ENCODE measurements at regions not wholly inside any gene's neighbourhood (a gene's known extent, or its start where the extent isn't known, plus 50 kb on each side); places are given as distances from the start of the nearest gene placed in this dataset.

DNA sequence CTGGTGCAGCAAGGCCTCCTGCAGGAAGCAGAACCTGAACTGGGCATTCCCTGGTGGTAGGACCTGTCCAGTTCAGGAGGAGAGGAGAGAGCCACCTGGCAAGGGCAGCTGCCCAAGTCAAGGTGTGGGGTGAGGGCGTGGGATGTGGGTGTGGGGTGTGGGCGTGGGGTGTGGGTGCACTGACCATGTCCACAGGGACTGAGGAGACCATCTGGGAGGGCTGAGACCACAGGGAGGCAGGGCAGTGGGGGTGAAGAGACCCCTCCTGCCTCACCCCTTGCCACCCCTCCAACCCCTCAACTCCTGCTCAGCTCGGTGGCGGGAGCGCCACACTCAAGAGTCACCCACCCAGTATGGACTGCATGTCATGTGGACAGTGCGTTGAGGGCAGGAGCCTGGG lies 117.9 kb downstream of the CPZ start:
- ChIA-PET CTCF (ENCODE audit: partially characterized antibody) (interaction anchor here (1.4 to 1.9 kb wide), 2 partner anchors 10 to 176 kb away, joined by 4 read pairs; no protein-coding TSS in a partner anchor), POLR2A (ENCODE audit: partially characterized antibody) (no interaction called here)
- H3K36me3 ChIP-seq (ENCODE audit: control insufficient read depth in 2 of 4, insufficient read depth in 4 of 4, low read length in 3 of 4): no peaks in the 10 kb centered on the region
- H2AFZ ChIP-seq (ENCODE audit: low read length): no peak overlapping the region
- no peaks in the 10 kb centered on the region for H3K79me1 ChIP-seq (ENCODE audit: low read depth, low read length)
- H4K8ac ChIP-seq (ENCODE audit: extremely low read depth, insufficient read depth, low read length): no peak overlapping the region
- FAIRE-seq (no peak), DNase-seq (ENCODE audit: low read depth in 1 of 2, low spot score in 2 of 2) (peak in 1 of 2 experiments; percentile 36)
- H3K4me1 ChIP-seq (replicated peaks in 1 of 4; ENCODE audit: control insufficient read depth in 3 of 4, insufficient read depth in 4 of 4, low read length in 3 of 4): peaks cover 0 to 6% (median 2%) of the 10 kb centered on the region in 4 experiments; a peak in 5 of 7 replicates
- no peak overlapping the region for H2BK20ac ChIP-seq (ENCODE audit: low read length)
- H4K20me1 ChIP-seq (replicated peaks in 1 of 2; ENCODE audit: control insufficient read depth in 1 of 2, insufficient read depth in 2 of 2, low read length in 2 of 2): no peaks in the 10 kb centered on the region
- no peak overlapping the region for H4K91ac ChIP-seq (replicated peaks; ENCODE audit: insufficient read length, low read length)
- no peak overlapping the region for H3K27ac ChIP-seq (ENCODE audit: low read depth, low read length)
- no peak overlapping the region for H3K23ac ChIP-seq (ENCODE audit: insufficient read length)
- H3K9ac ChIP-seq (replicated peaks in 1 of 4; ENCODE audit: extremely low read depth in 1 of 4, low read depth in 3 of 4, low read length in 3 of 4): no peak overlapping the region
- no peak overlapping the region for H3K14ac ChIP-seq (ENCODE audit: insufficient read length)
- H3K56ac ChIP-seq (replicated peaks; ENCODE audit: insufficient read length, low read depth, low read length): no peak overlapping the region
- no peak overlapping the region for H4K5ac ChIP-seq (ENCODE audit: insufficient read length, low read depth, low read length)
- H2BK15ac ChIP-seq (ENCODE audit: low read length): no peak overlapping the region
- H2BK12ac ChIP-seq (ENCODE audit: low read depth, low read length): no peak overlapping the region
- H3K4me3 ChIP-seq (ENCODE audit: extremely low read depth in 1 of 4, insufficient read depth in 2 of 4, low read depth in 3 of 4, low read length in 4 of 4): no peak overlapping the region
- WGBS, 2 experiments (ENCODE audit: extremely low coverage in 1 of 2, insufficient coverage in 1 of 2, insufficient read length in 1 of 2, insufficient replicate concordance in 2 of 2, low coverage in 1 of 2, low lambda C conversion rate in 2 of 2, missing lambda C conversion rate in 1 of 2): 97% methylated on average over 5 of the region's 6 CpGs; no CpG with 5 or more reads in 1 of the 2 experiments
- H3K4ac ChIP-seq (replicated peaks; ENCODE audit: insufficient read length, low read depth, low read length): no peak overlapping the region
- H2BK120ac ChIP-seq (replicated peaks; ENCODE audit: low read depth, low read length): no peak overlapping the region
- no peak overlapping the region for H2BK5ac ChIP-seq (ENCODE audit: low read depth, low read length)
- H3K9me3 ChIP-seq (ENCODE audit: insufficient read depth in 2 of 2, low read depth in 1 of 2, low read length in 1 of 2): peaks cover 0 to 10% of the 10 kb centered on the region in 2 experiments; a peak in 2 of 4 replicates
- H2AK5ac ChIP-seq (ENCODE audit: low read depth, low read length): no peak overlapping the region
- no peaks in the 10 kb centered on the region for H3K27me3 ChIP-seq (replicated peaks in 1 of 4; ENCODE audit: control insufficient read depth in 3 of 4, extremely low read depth in 1 of 4, insufficient read depth in 3 of 4, low read length in 3 of 4)
- H3K4me2 ChIP-seq (ENCODE audit: insufficient read depth in 1 of 2, low read depth in 2 of 2, low read length in 2 of 2): no peak overlapping the region
- H3K79me2 ChIP-seq (ENCODE audit: control insufficient read depth in 1 of 2, insufficient read depth in 2 of 2, low read length in 2 of 2): no peaks in the 10 kb centered on the region
- no peak overlapping the region for H3K18ac ChIP-seq (ENCODE audit: extremely low read depth, low read length)
- no peaks in the 10 kb centered on the region for H3K23me2 ChIP-seq (ENCODE audit: low read depth, low read length)
- TF ChIP-seq, protein P1, sequence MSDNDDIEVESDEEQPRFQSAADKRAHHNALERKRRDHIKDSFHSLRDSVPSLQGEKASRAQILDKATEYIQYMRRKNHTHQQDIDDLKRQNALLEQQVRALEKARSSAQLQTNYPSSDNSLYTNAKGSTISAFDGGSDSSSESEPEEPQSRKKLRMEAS (IDR thresholded peaks at IDR 0.05): no peak
- TF ChIP-seq KDM4A (IDR thresholded peaks at IDR 0.05; ENCODE audit: low read depth, low read length, severe bottlenecking) (no peak), JUN (IDR thresholded peaks at IDR 0.05; ENCODE audit: low read depth, low read length) (no peak), CEBPB (IDR thresholded peaks at IDR 0.05; ENCODE audit: low read depth, low read length) (no peak), ZNF274 (IDR thresholded peaks at IDR 0.05; ENCODE audit: borderline replicate concordance, extremely low read depth, low read length) (no peak), TAF1 (IDR thresholded peaks at IDR 0.05; ENCODE audit: low read depth, low read length) (no peak), SIN3A (conservative IDR thresholded peaks at IDR 0.05 in 1 of 2, IDR thresholded peaks at IDR 0.05 in 1 of 2; ENCODE audit: low read depth in 1 of 2, low read length in 2 of 2) (no peak), TBP (IDR thresholded peaks at IDR 0.05; ENCODE audit: low read depth, low read length) (no peak), SP4 (IDR thresholded peaks at IDR 0.05; ENCODE audit: low read length) (no peak), BACH1 (IDR thresholded peaks at IDR 0.05; ENCODE audit: low read length) (no peak), RXRA (IDR thresholded peaks at IDR 0.05; ENCODE audit: insufficient read depth, low read depth, low read length) (no peak), POLR2A (IDR thresholded peaks at IDR 0.05; ENCODE audit: control extremely low read depth in 1 of 2, low read depth in 2 of 2, low read length in 2 of 2) (no peak), NANOG (IDR thresholded peaks at IDR 0.05; ENCODE audit: insufficient read depth, low read depth, low read length, poor library complexity, severe bottlenecking) (no peak), CBX5 (IDR thresholded peaks at IDR 0.05; ENCODE audit: low read depth, low read length) (no peak)
- TF ChIP-seq, protein P2, sequence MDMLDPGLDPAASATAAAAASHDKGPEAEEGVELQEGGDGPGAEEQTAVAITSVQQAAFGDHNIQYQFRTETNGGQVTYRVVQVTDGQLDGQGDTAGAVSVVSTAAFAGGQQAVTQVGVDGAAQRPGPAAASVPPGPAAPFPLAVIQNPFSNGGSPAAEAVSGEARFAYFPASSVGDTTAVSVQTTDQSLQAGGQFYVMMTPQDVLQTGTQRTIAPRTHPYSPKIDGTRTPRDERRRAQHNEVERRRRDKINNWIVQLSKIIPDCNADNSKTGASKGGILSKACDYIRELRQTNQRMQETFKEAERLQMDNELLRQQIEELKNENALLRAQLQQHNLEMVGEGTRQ (IDR thresholded peaks at IDR 0.05; ENCODE audit: low read length): no peak

All from H1 (cell line).